IMR-90 (cell line): ENCODE measurements at regions not wholly inside any gene's neighbourhood (a gene's known extent, or its start where the extent isn't known, plus 50 kb on each side); places are given as distances from the start of the nearest gene placed in this dataset.

Experiments
- BHLHE40 ChIP-seq: fragments of 150-350 bp; IDR thresholded peaks from 2 replicates; pipeline ENCODE4 v1.6.1; 2016; ENCODE audit warnings: mild to moderate bottlenecking, low read depth, low read length
- FOS ChIP-seq: fragments of 150-350 bp; IDR thresholded peaks from 2 replicates; pipeline ENCODE4 v1.6.1; 2016; ENCODE audit warnings: low read depth, low read length
- MAFK ChIP-seq: IDR thresholded peaks from 2 replicates; pipeline ENCODE4 v1.6.1; 2012; ENCODE audit warnings: low read depth, low read length, improper control_type of control experiment
- MAZ ChIP-seq: IDR thresholded peaks from 2 replicates; pipeline ENCODE4 v1.6.1; 2012; ENCODE audit warnings: low read depth, mild to moderate bottlenecking, low read length, improper control_type of control experiment, moderate library complexity, borderline replicate concordance
- POLR2A ChIP-seq: IDR thresholded peaks from 2 replicates; pipeline ENCODE4 v1.6.1; 2012; ENCODE audit warnings: mild to moderate bottlenecking, low read depth, low read length
- RAD21 ChIP-seq: IDR thresholded peaks from 2 replicates; pipeline ENCODE4 v1.6.1; 2012; ENCODE audit warnings: low read length, improper control_type of control experiment
- SMC3 ChIP-seq: fragments of 150-350 bp; IDR thresholded peaks from 2 replicates; pipeline ENCODE4 v1.6.1; 2016; ENCODE audit warnings: low read depth, mild to moderate bottlenecking, antibody characterized with exemption, low read length, moderate library complexity
- TF ChIP-seq, protein P1 (sequence below): conservative IDR thresholded peaks from 2 replicates; pipeline ENCODE4 v1.5.1; 2012; ENCODE audit warnings: mild to moderate bottlenecking, low read depth, low read length, improper control_type of control experiment

DNA sequence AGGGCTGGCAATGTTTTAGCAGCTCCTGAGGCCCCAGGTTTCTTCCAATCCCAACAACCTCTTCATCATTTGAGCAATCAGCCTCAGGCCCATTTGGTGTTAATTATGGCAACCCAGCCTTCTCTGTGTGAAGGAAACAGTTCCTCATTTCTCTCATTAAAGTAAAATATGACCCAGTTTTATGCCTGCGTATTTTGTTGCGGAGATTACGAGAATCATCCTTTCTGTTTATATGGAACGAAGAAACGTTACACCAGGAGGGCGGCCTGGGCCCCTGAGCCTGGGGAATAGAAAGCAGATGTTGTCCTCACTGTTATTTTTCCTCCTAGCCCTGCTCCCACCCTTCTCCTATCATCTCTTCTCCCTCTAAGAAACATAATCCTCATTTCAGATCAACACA, 332.2 kb upstream of the USP24 start:
- TF ChIP-seq, protein P1, sequence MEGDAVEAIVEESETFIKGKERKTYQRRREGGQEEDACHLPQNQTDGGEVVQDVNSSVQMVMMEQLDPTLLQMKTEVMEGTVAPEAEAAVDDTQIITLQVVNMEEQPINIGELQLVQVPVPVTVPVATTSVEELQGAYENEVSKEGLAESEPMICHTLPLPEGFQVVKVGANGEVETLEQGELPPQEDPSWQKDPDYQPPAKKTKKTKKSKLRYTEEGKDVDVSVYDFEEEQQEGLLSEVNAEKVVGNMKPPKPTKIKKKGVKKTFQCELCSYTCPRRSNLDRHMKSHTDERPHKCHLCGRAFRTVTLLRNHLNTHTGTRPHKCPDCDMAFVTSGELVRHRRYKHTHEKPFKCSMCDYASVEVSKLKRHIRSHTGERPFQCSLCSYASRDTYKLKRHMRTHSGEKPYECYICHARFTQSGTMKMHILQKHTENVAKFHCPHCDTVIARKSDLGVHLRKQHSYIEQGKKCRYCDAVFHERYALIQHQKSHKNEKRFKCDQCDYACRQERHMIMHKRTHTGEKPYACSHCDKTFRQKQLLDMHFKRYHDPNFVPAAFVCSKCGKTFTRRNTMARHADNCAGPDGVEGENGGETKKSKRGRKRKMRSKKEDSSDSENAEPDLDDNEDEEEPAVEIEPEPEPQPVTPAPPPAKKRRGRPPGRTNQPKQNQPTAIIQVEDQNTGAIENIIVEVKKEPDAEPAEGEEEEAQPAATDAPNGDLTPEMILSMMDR = no peak
- TF ChIP-seq POLR2A = no peak
- TF ChIP-seq MAFK = no peak
- TF ChIP-seq FOS = no peak
- TF ChIP-seq SMC3 = no peak
- TF ChIP-seq BHLHE40 = no peak
- no peak for TF ChIP-seq MAZ
- no peak for TF ChIP-seq RAD21
